Trophoblast cell (in vitro differentiated cells and primary cell): ENCODE measurements at regions not wholly inside any gene's neighbourhood (a gene's known extent, or its start where the extent isn't known, plus 50 kb on each side); places are given as distances from the start of the nearest gene placed in this dataset.

Experiments
- DNase-seq, 2 donors: peaks; one replicate each; pipeline ENCODE4 v3.0.0-alpha.2; 2016
- H2AFZ ChIP-seq: 2 replicates; pipeline ENCODE4 v1.6.1; 2013; ENCODE audit warnings: low read length, moderate library complexity, mild to moderate bottlenecking; ENCODE audit not compliant: insufficient read depth, poor library complexity
- H2AK5ac ChIP-seq: 2 replicates; pipeline ENCODE4 v1.6.1; 2013; ENCODE audit warnings: mild to moderate bottlenecking, low read length
- H2BK120ac ChIP-seq: 2 replicates; pipeline ENCODE4 v1.6.1; 2013; ENCODE audit warnings: low read length, mild to moderate bottlenecking, moderate library complexity; ENCODE audit not compliant: insufficient read depth, poor library complexity
- H2BK12ac ChIP-seq: 2 replicates; pipeline ENCODE4 v1.6.1; 2013; ENCODE audit warnings: mild to moderate bottlenecking, low read length, moderate library complexity
- H2BK5ac ChIP-seq: 2 replicates; pipeline ENCODE4 v1.6.1; 2013; ENCODE audit warnings: low read length, low read depth, moderate library complexity, mild to moderate bottlenecking; ENCODE audit not compliant: poor library complexity
- H3K14ac ChIP-seq: 2 replicates; pipeline ENCODE4 v1.6.1; 2013; ENCODE audit warnings: mild to moderate bottlenecking, low read length
- H3K18ac ChIP-seq: 2 replicates; pipeline ENCODE4 v1.6.1; 2013; ENCODE audit warnings: mild to moderate bottlenecking, low read length
- H3K23ac ChIP-seq: 2 replicates; pipeline ENCODE4 v1.6.1; 2013; ENCODE audit warnings: low read length
- H3K27ac ChIP-seq: 2 replicates; pipeline ENCODE4 v1.5.1; 2013; ENCODE audit warnings: low read depth, mild to moderate bottlenecking, inconsistent platforms, low read length, moderate library complexity
- H3K27me3 ChIP-seq: 2 replicates; pipeline ENCODE4 v1.6.1; 2013; ENCODE audit warnings: inconsistent platforms, mild to moderate bottlenecking, low read length, moderate library complexity; ENCODE audit not compliant: insufficient read depth
- H3K36me3 ChIP-seq, 2 experiments: 1 replicate in 1 of 2; 2 replicates in 1 of 2; pipeline ENCODE4 v1.6.1; 2013; ENCODE audit warnings: low read length in 2 of 2, mild to moderate bottlenecking in 2 of 2, moderate library complexity in 1 of 2; ENCODE audit not compliant: insufficient read depth in 2 of 2, control insufficient read depth in 1 of 2
- H3K4ac ChIP-seq: 2 replicates; pipeline ENCODE4 v1.6.1; 2013; ENCODE audit warnings: low read depth, mild to moderate bottlenecking, low read length, moderate library complexity
- H3K4me1 ChIP-seq, 2 experiments: 1 replicate in 1 of 2; 2 replicates in 1 of 2; pipeline ENCODE4 v1.6.1; 2013; ENCODE audit warnings: low read length in 2 of 2, mild to moderate bottlenecking in 2 of 2, moderate library complexity in 1 of 2; ENCODE audit not compliant: insufficient read depth in 2 of 2, control insufficient read depth in 1 of 2
- H3K4me2 ChIP-seq: 2 replicates; pipeline ENCODE4 v1.6.1; 2013; ENCODE audit warnings: inconsistent platforms, mild to moderate bottlenecking, low read length, moderate library complexity
- H3K4me3 ChIP-seq: 2 replicates; pipeline ENCODE4 v1.5.1; 2013; ENCODE audit warnings: mild to moderate bottlenecking, low read depth, low read length, inconsistent platforms
- H3K79me1 ChIP-seq: one replicate; pipeline ENCODE4 v1.6.1; 2013; ENCODE audit warnings: low read length
- H3K79me2 ChIP-seq: 2 replicates; pipeline ENCODE4 v1.6.1; 2013; ENCODE audit warnings: low read length, mild to moderate bottlenecking; ENCODE audit not compliant: control insufficient read depth, insufficient read depth, poor library complexity
- H3K9ac ChIP-seq: 2 replicates; pipeline ENCODE4 v1.6.1; 2013; ENCODE audit warnings: mild to moderate bottlenecking, low read length
- H3K9me3 ChIP-seq: 2 replicates; pipeline ENCODE4 v1.6.1; 2013; ENCODE audit warnings: low read depth, mild to moderate bottlenecking, control low read depth, inconsistent platforms, low read length; ENCODE audit not compliant: insufficient read depth
- H4K12ac ChIP-seq: 2 replicates; pipeline ENCODE4 v1.6.1; 2013; ENCODE audit warnings: low read depth, mild to moderate bottlenecking, low read length, moderate library complexity
- H4K8ac ChIP-seq: 2 replicates; pipeline ENCODE4 v1.6.1; 2013; ENCODE audit warnings: low read depth, mild to moderate bottlenecking, low read length, moderate library complexity
- H4K91ac ChIP-seq: one replicate; pipeline ENCODE4 v1.6.1; 2013; ENCODE audit warnings: low read depth, mild to moderate bottlenecking, low read length, moderate library complexity
- WGBS: extraction: QIAGEN DNeasy Blood & Tissue Kit; methylation state at CpG from one replicate; pipeline ENCODE4 v1.1.7; 2013; ENCODE audit warnings: missing lambda C conversion rate; ENCODE audit not compliant: insufficient read length, insufficient coverage; ENCODE audit errors: extremely low coverage; 5-methylcytosine and 5-hydroxymethylcytosine counted together

- Histone ChIP-seq H3K79me1 (no peaks in the 10 kb centered on the region), H2AK5ac (no peak overlapping the region), H3K14ac (no peak overlapping the region), H3K18ac (no peak overlapping the region), H3K79me2 (no peaks in the 10 kb centered on the region), H3K27me3 (no peaks in the 10 kb centered on the region), H2AFZ (no peak overlapping the region), H2BK5ac (no peak overlapping the region), H3K23ac (no peak overlapping the region), H3K4me2 (no peak overlapping the region), H4K12ac (no peak overlapping the region), H3K9ac (no peak overlapping the region), H3K9me3 (no peaks in the 10 kb centered on the region), H3K4ac (no peak overlapping the region), H3K27ac (no peak overlapping the region), H3K36me3 (no peaks in the 10 kb centered on the region), H4K91ac (no peak overlapping the region), H3K4me1 (no peaks in the 10 kb centered on the region), H4K8ac (no peak overlapping the region), H3K4me3 (no peak overlapping the region), H2BK12ac (no peak overlapping the region), H2BK120ac (no peak overlapping the region)
- no peak for DNase-seq
- WGBS = no CpG with 5 or more reads among the region's 3 CpGs
Observed at GRCh38 chr3:137081711-137082110, 123.9 kb downstream of the IL20RB start.

GRCh38 chr3:137082763-137083162 lies 125.0 kb downstream of the IL20RB start:
- H4K91ac ChIP-seq = no peak overlapping the region
- H4K8ac ChIP-seq = no peak overlapping the region
- H2AK5ac ChIP-seq = no peak overlapping the region
- H3K9ac ChIP-seq = no peak overlapping the region
- H3K14ac ChIP-seq = no peak overlapping the region
- no peak overlapping the region for H3K18ac ChIP-seq
- H3K4ac ChIP-seq = no peak overlapping the region
- no peak overlapping the region for H4K12ac ChIP-seq
- H3K79me2 ChIP-seq = no peaks in the 10 kb centered on the region
- no peaks in the 10 kb centered on the region for H3K9me3 ChIP-seq
- H2AFZ ChIP-seq = no peak overlapping the region
- no peak for DNase-seq
- H3K27me3 ChIP-seq = no peaks in the 10 kb centered on the region
- H3K23ac ChIP-seq = no peak overlapping the region
- H2BK12ac ChIP-seq = no peak overlapping the region
- H2BK5ac ChIP-seq = no peak overlapping the region
- no peak overlapping the region for H3K27ac ChIP-seq
- no peaks in the 10 kb centered on the region for H3K36me3 ChIP-seq
- no peak overlapping the region for H3K4me3 ChIP-seq
- no peaks in the 10 kb centered on the region for H3K79me1 ChIP-seq
- no peaks in the 10 kb centered on the region for H3K4me1 ChIP-seq
- WGBS = no CpG with 5 or more reads among the region's 2 CpGs
- H2BK120ac ChIP-seq = no peak overlapping the region
- H3K4me2 ChIP-seq = no peak overlapping the region

- Histone ChIP-seq H3K18ac (no peak overlapping the region), H2AFZ (no peak overlapping the region), H3K4me2 (no peak overlapping the region), H2BK5ac (no peak overlapping the region), H2BK120ac (no peak overlapping the region), H3K4me1 (no peaks in the 10 kb centered on the region), H4K8ac (no peak overlapping the region), H3K79me2 (no peaks in the 10 kb centered on the region), H2AK5ac (no peak overlapping the region), H3K9me3 (no peaks in the 10 kb centered on the region), H4K12ac (no peak overlapping the region), H3K79me1 (no peaks in the 10 kb centered on the region), H3K4ac (no peak overlapping the region), H4K91ac (no peak overlapping the region), H3K36me3 (no peaks in the 10 kb centered on the region), H3K4me3 (no peak overlapping the region), H3K23ac (no peak overlapping the region), H2BK12ac (no peak overlapping the region), H3K9ac (no peak overlapping the region), H3K27ac (no peak overlapping the region), H3K14ac (no peak overlapping the region), H3K27me3 (no peaks in the 10 kb centered on the region)
- 100% methylated on average over 1 of the region's 2 CpGs for WGBS
- DNase-seq = no peak
Observed at GRCh38 chr3:137083332-137083731, 125.5 kb downstream of the IL20RB start.

GRCh38 chr3:137084586-137084985 lies 126.8 kb downstream of the IL20RB start:
- no peak overlapping the region for H2AFZ ChIP-seq
- no peak overlapping the region for H3K18ac ChIP-seq
- no peak overlapping the region for H2AK5ac ChIP-seq
- no peak overlapping the region for H3K23ac ChIP-seq
- no peaks in the 10 kb centered on the region for H3K9me3 ChIP-seq
- H3K79me1 ChIP-seq = no peaks in the 10 kb centered on the region
- no peak overlapping the region for H3K14ac ChIP-seq
- H4K12ac ChIP-seq = no peak overlapping the region
- no peak overlapping the region for H3K4me3 ChIP-seq
- H2BK120ac ChIP-seq = no peak overlapping the region
- WGBS = no CpG with 5 or more reads among the region's 4 CpGs
- no peak overlapping the region for H2BK5ac ChIP-seq
- H2BK12ac ChIP-seq = no peak overlapping the region
- H3K4ac ChIP-seq = no peak overlapping the region
- no peak overlapping the region for H3K9ac ChIP-seq
- no peaks in the 10 kb centered on the region for H3K4me1 ChIP-seq
- H3K79me2 ChIP-seq = no peaks in the 10 kb centered on the region
- H3K27me3 ChIP-seq = no peaks in the 10 kb centered on the region
- H3K27ac ChIP-seq = no peak overlapping the region
- H3K4me2 ChIP-seq = no peak overlapping the region
- DNase-seq = no peak
- H4K91ac ChIP-seq = no peak overlapping the region
- no peak overlapping the region for H4K8ac ChIP-seq
- H3K36me3 ChIP-seq = no peaks in the 10 kb centered on the region
